A673 (cell line): ENCODE measurements at regions not wholly inside any gene's neighbourhood (a gene's known extent, or its start where the extent isn't known, plus 50 kb on each side); places are given as distances from the start of the nearest gene placed in this dataset.

ENCODE experiments used
- BruUV-seq: library from RNA; stranded (reverse); fragments of 400-500 nt; replicated peaks from 2 replicates; lab custom pipeline; 2021; lab: Mats Ljungman, UMichigan
- CTCF ChIA-PET: fragments of 300-600 bp; sonication (Branson Sonifier 250); formaldehyde crosslinking; loops from one replicate; lab custom pipeline; 2022; ENCODE audit warnings: antibody characterized with exemption; lab: Charles Lee
- POLR2A ChIA-PET: fragments of 300-600 bp; sonication (Branson Sonifier 250); formaldehyde crosslinking; loops from one replicate; lab custom pipeline; 2022; ENCODE audit warnings: antibody characterized with exemption; ENCODE audit not compliant: low non-redundant PET; lab: Charles Lee
- DNase-seq: peaks from one replicate; pipeline ENCODE4 v3.0.0-alpha.2; 2015; ENCODE audit warnings: low spot score
- H3K27ac ChIP-seq: fragments of 200-600 bp; sonication (generic); 2 replicates; pipeline ENCODE4 v1.5.1; 2016; ENCODE audit warnings: mixed run types, low read depth, mild to moderate bottlenecking, mixed read lengths, antibody characterized with exemption, low read length; ENCODE audit not compliant: poor library complexity, severe bottlenecking
- H3K27me3 ChIP-seq: fragments of 200-600 bp; sonication (generic); replicated peaks from 2 replicates; pipeline ENCODE4 v1.6.1; 2017; ENCODE audit warnings: mixed run types, low read depth, mild to moderate bottlenecking, mixed read lengths, antibody characterized with exemption, low read length; ENCODE audit not compliant: insufficient read depth, poor library complexity
- H3K36me3 ChIP-seq: fragments of 200-600 bp; sonication (generic); 2 replicates; pipeline ENCODE4 v1.6.1; 2016; ENCODE audit warnings: mixed run types, mild to moderate bottlenecking, mixed read lengths, antibody characterized with exemption, low read length; ENCODE audit not compliant: insufficient read depth, poor library complexity, severe bottlenecking
- H3K4me1 ChIP-seq: fragments of 200-600 bp; sonication (generic); 2 replicates; pipeline ENCODE4 v1.6.1; 2017; ENCODE audit warnings: mixed run types, mild to moderate bottlenecking, mixed read lengths, antibody characterized with exemption, low read length; ENCODE audit not compliant: insufficient read depth, poor library complexity, severe bottlenecking
- H3K4me3 ChIP-seq: fragments of 200-600 bp; sonication (generic); 2 replicates; pipeline ENCODE4 v1.5.1; 2016; ENCODE audit warnings: low read depth, mixed run types, mild to moderate bottlenecking, mixed read lengths, low read length; ENCODE audit not compliant: poor library complexity, severe bottlenecking
- H3K9me3 ChIP-seq: fragments of 200-600 bp; sonication (generic); 2 replicates; pipeline ENCODE4 v1.6.1; 2016; ENCODE audit warnings: mixed run types, low read depth, mild to moderate bottlenecking, mixed read lengths, antibody characterized with exemption, low read length; ENCODE audit not compliant: poor library complexity, severe bottlenecking
- CTCF ChIP-seq: fragments of 300-800, 200-600 bp; sonication (generic); conservative IDR thresholded peaks from 2 replicates; pipeline ENCODE4 v1.5.1; 2017; ENCODE audit warnings: low read depth, mild to moderate bottlenecking, antibody characterized with exemption, low read length, moderate library complexity, mixed read lengths
- EZH2 ChIP-seq: fragments of 200-600 bp; sonication (generic); IDR thresholded peaks from 2 replicates; pipeline ENCODE4 v1.6.1; 2017; ENCODE audit warnings: borderline replicate concordance, low read depth, mild to moderate bottlenecking, mixed read lengths, antibody characterized with exemption, low read length; ENCODE audit not compliant: poor library complexity, severe bottlenecking
- intact Hi-C: fragments of 100-400 bp; cut with micrococcal nuclease; formaldehyde crosslinking; loops from one replicate; pipeline ENCODE4 v1.10.0; 2022; ENCODE audit not compliant: unreplicated experiment

- POLR2A ChIA-PET, result no interaction called here
- Histone ChIP-seq H3K27ac (no peak overlapping the region), H3K9me3 (no peaks in the 10 kb centered on the region), H3K4me1 (no peaks in the 10 kb centered on the region), H3K4me3 (no peak overlapping the region), H3K36me3 (no peaks in the 10 kb centered on the region), H3K27me3 (no peaks in the 10 kb centered on the region)
- intact Hi-C loops, result no loop called here
- BruUV-seq, result no TSS peak
- CTCF ChIA-PET, result interaction anchor here (0.5 kb wide), 1 partner anchor 765 kb away, joined by 4 read pairs; no protein-coding TSS in a partner anchor
- TF ChIP-seq EZH2, result no peak
- no peak for TF ChIP-seq CTCF
- DNase-seq, result no peak
These were observed 583.2 kb downstream of the GATA3 start for GRCh38 chr10:8637640-8638039.

- BruUV-seq, result no TSS peak
- TF ChIP-seq EZH2 (no peak), CTCF (no peak)
- ChIA-PET CTCF (interaction anchor here (0.5 kb wide), 1 partner anchor 766 kb away, joined by 4 read pairs; no protein-coding TSS in a partner anchor), POLR2A (no interaction called here)
- no peaks in the 10 kb centered on the region for H3K36me3 ChIP-seq
- no peak for DNase-seq
- H3K4me1 ChIP-seq, result no peaks in the 10 kb centered on the region
- intact Hi-C loops, result no loop called here
- no peak overlapping the region for H3K4me3 ChIP-seq
- H3K9me3 ChIP-seq, result no peaks in the 10 kb centered on the region
- H3K27me3 ChIP-seq, result no peaks in the 10 kb centered on the region
- H3K27ac ChIP-seq, result no peak overlapping the region
These were observed 583.7 kb downstream of the GATA3 start for GRCh38 chr10:8638088-8638672.

DNA sequence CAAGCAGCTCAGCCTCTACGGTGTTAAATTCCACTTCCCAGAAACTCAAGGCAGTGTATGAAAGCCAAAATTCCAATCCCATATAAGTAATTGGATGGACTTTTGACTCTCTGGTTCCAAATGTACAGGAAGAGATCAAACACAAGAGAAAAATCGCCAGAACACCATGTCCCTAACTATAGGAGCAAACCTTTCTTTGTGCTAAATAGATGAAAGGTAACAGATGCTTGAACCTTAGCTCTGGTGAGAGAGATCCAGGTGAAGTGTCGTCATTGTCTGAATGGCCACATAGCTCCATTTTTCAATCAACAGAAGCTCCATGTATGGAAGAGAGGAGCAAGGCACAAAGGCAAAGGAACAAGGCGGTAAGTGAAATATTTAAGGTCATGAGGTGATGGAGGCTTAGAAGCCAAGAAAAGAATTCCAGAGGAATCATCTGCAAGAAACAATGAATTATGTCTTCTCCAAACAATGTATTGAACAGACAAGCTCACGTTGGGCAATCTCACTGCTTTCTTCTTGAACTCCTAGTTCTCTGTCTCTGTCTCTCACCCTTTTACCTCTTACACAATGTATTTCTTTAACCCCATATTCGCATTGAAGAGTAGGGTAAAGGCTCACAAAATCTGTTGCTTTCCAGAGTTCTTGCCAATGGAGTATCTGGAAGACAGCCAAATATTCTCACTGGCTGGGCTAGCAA is 585.1 kb downstream of the GATA3 start:
- BruUV-seq, result no TSS peak
- no peak for DNase-seq
- ChIA-PET POLR2A (no interaction called here), CTCF (no interaction called here)
- no peaks in the 10 kb centered on the region for H3K36me3 ChIP-seq
- H3K27ac ChIP-seq, result no peak overlapping the region
- no peaks in the 10 kb centered on the region for H3K4me1 ChIP-seq
- no peaks in the 10 kb centered on the region for H3K9me3 ChIP-seq
- TF ChIP-seq CTCF, result no peak
- TF ChIP-seq EZH2, result no peak
- no peaks in the 10 kb centered on the region for H3K27me3 ChIP-seq
- no peak overlapping the region for H3K4me3 ChIP-seq
- intact Hi-C loops, result no loop called here
